ENCODE measurements at regions not wholly inside any gene's neighbourhood (a gene's known extent, or its start where the extent isn't known, plus 50 kb on each side); places are given as distances from the start of the nearest gene placed in this dataset.

DNA sequence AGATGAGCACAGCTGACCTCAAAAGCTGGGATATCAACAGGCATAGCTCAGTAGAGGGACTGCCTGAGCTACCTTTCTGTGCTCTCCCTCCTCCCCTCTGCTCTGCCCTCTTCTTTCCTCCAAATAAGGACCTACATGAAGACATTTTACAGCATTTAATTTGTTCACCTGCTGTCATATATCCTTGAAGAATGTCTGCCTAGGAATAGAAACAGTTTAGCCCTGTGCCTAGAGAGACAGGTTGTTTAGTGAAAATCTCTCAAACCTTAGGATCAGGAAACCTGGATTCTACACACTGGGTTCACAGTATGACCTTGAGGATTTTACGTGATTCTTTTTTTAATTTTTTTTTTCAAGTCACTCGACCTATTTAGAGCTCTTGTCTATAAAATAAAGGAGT, 213.0 kb upstream of the SETBP1 start:
- no peak overlapping the region for H2AFZ ChIP-seq (ENCODE audit: low read depth)
- no peaks in the 10 kb centered on the region for H3K36me3 ChIP-seq (ENCODE audit: insufficient read depth)
- H3K9ac ChIP-seq = no peak overlapping the region
- no peaks in the 10 kb centered on the region for H3K27me3 ChIP-seq (ENCODE audit: insufficient read depth, low read depth)
- no peak overlapping the region for H3K27ac ChIP-seq
- no peaks in the 10 kb centered on the region for H3K79me2 ChIP-seq (ENCODE audit: insufficient read depth, low read depth)
- no peak overlapping the region for H3K4me2 ChIP-seq
- TF ChIP-seq, protein P1, sequence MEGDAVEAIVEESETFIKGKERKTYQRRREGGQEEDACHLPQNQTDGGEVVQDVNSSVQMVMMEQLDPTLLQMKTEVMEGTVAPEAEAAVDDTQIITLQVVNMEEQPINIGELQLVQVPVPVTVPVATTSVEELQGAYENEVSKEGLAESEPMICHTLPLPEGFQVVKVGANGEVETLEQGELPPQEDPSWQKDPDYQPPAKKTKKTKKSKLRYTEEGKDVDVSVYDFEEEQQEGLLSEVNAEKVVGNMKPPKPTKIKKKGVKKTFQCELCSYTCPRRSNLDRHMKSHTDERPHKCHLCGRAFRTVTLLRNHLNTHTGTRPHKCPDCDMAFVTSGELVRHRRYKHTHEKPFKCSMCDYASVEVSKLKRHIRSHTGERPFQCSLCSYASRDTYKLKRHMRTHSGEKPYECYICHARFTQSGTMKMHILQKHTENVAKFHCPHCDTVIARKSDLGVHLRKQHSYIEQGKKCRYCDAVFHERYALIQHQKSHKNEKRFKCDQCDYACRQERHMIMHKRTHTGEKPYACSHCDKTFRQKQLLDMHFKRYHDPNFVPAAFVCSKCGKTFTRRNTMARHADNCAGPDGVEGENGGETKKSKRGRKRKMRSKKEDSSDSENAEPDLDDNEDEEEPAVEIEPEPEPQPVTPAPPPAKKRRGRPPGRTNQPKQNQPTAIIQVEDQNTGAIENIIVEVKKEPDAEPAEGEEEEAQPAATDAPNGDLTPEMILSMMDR (conservative IDR thresholded peaks at IDR 0.05; ENCODE audit: low read depth, low read length) = no peak
- no peak overlapping the region for H3K4me3 ChIP-seq (IDR thresholded peaks at IDR 0.05; ENCODE audit: insufficient read depth, low read depth, low read length)
- no peaks in the 10 kb centered on the region for H3K4me1 ChIP-seq (ENCODE audit: low read depth, poor library complexity, severe bottlenecking)
- no peaks in the 10 kb centered on the region for H4K20me1 ChIP-seq (ENCODE audit: insufficient read depth)

DNA sequence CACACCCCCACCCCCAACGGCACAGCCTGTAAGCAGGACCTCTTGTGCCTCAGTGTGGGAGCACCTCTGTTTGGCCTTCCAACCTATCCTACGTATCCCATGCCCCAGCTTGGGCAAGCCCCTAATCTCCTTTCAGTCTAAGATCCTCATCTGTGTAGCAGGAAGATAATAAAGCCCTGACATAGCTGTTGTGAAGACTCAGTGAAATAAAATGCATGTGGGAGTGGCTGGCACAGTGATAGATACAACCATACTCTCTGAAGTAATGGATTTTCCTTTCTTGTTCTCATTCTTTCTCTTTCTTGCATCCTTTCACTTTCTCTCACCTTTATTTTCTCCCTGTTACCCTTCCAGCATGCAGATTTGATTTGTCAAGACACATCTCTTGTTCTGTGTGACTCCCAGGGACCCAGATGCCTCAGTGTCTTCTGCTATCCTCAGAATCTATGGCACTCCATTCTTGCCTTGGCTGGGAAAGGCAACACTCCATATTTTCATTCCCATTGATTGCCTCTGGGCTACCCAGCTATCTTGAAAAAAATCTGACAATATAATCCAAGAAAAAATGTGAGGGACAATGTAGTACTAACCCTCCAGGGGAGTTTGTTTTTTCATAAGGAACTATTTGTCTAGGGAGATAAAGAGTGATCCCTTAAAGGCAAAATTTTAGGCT, 207.2 kb upstream of the SETBP1 start:
- TF ChIP-seq, protein P1 (conservative IDR thresholded peaks at IDR 0.05; ENCODE audit: low read depth, low read length) = no peak
- Histone ChIP-seq H3K79me2 (ENCODE audit: insufficient read depth, low read depth) (no peaks in the 10 kb centered on the region), H4K20me1 (ENCODE audit: insufficient read depth) (no peaks in the 10 kb centered on the region), H3K27me3 (ENCODE audit: insufficient read depth, low read depth) (no peaks in the 10 kb centered on the region), H3K9ac (no peak overlapping the region), H3K4me3 (IDR thresholded peaks at IDR 0.05; ENCODE audit: insufficient read depth, low read depth, low read length) (no peak overlapping the region), H3K4me2 (no peak overlapping the region), H3K27ac (no peak overlapping the region), H3K36me3 (ENCODE audit: insufficient read depth) (no peaks in the 10 kb centered on the region), H3K4me1 (ENCODE audit: low read depth, poor library complexity, severe bottlenecking) (no peaks in the 10 kb centered on the region), H2AFZ (ENCODE audit: low read depth) (no peak overlapping the region)

DNA sequence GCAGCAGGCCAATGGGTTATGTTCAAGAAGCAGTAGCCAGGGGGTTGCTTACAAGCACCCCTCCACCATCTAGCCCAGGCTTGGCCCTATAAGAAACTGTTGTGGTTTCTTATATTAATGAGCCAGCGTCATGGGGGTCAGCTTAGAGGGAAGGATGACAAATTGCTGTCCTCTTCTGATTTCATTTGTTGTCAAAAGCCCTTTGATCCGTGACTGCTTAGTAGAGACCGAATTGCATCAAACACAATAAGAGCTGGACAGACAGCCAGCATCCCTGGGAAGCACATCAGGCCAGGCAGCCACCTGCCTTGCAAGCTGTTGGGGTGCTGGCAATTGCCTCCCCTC, 206.6 kb upstream of the SETBP1 start:
- Histone ChIP-seq H3K36me3 (ENCODE audit: insufficient read depth) (no peaks in the 10 kb centered on the region), H3K9ac (no peak overlapping the region), H2AFZ (ENCODE audit: low read depth) (no peak overlapping the region), H3K27me3 (ENCODE audit: insufficient read depth, low read depth) (no peaks in the 10 kb centered on the region), H3K4me2 (no peak overlapping the region), H3K4me1 (ENCODE audit: low read depth, poor library complexity, severe bottlenecking) (no peaks in the 10 kb centered on the region), H3K27ac (no peak overlapping the region), H3K79me2 (ENCODE audit: insufficient read depth, low read depth) (no peaks in the 10 kb centered on the region), H3K4me3 (IDR thresholded peaks at IDR 0.05; ENCODE audit: insufficient read depth, low read depth, low read length) (no peak overlapping the region), H4K20me1 (ENCODE audit: insufficient read depth) (no peaks in the 10 kb centered on the region)
- TF ChIP-seq, protein P1 (conservative IDR thresholded peaks at IDR 0.05; ENCODE audit: low read depth, low read length) = no peak

DNA sequence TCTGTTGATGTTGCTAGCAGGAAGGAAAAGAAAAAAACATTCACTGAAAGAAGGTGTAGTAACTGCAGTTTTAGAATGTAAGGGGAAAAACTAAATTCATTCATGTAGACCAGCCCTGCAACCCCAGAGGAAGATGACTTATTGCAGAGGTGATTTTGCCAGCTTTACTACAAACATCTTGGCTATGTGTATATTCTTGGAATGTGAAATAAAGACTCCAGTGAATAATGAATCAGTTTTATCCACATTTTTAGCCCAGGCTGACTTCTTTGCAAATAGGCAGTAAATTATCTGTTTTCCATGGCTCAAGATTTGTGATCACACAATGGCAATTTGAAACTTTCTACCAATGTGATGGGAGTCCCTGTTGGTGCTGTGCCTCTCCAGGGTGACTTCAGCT, 206.1 kb upstream of the SETBP1 start:
- Histone ChIP-seq H3K9ac (no peak overlapping the region), H3K27me3 (ENCODE audit: insufficient read depth, low read depth) (no peaks in the 10 kb centered on the region), H2AFZ (ENCODE audit: low read depth) (no peak overlapping the region), H4K20me1 (ENCODE audit: insufficient read depth) (no peaks in the 10 kb centered on the region), H3K4me2 (no peak overlapping the region), H3K4me1 (ENCODE audit: low read depth, poor library complexity, severe bottlenecking) (no peaks in the 10 kb centered on the region), H3K36me3 (ENCODE audit: insufficient read depth) (no peaks in the 10 kb centered on the region), H3K4me3 (IDR thresholded peaks at IDR 0.05; ENCODE audit: insufficient read depth, low read depth, low read length) (no peak overlapping the region), H3K79me2 (ENCODE audit: insufficient read depth, low read depth) (no peaks in the 10 kb centered on the region), H3K27ac (no peak overlapping the region)
- TF ChIP-seq, protein P1 (conservative IDR thresholded peaks at IDR 0.05; ENCODE audit: low read depth, low read length) = no peak

All from KMS-11 (cell line).